ENCODE measurements at regions not wholly inside any gene's neighbourhood (a gene's known extent, or its start where the extent isn't known, plus 50 kb on each side); places are given as distances from the start of the nearest gene placed in this dataset.
"Not testable (repeated sequence)": the region's sequence is repeated elsewhere in the genome, so short reads cannot be mapped to it uniquely, and the experiment has no call there.

- H3K4me3 Mint-ChIP-seq; H3K27me3 ChIP-seq (ENCODE audit: control insufficient read depth in 1 of 2, insufficient read depth in 2 of 2, low read length in 2 of 2); H3K4me3 ChIP-seq (ENCODE audit: low read length); DNase-seq; H3K9me3 Mint-ChIP-seq; H3K9me3 ChIP-seq (ENCODE audit: control insufficient read depth in 1 of 2, insufficient read depth in 1 of 2, low read length in 2 of 2); H3K4me1 ChIP-seq (ENCODE audit: insufficient read depth, low read length); H3K27ac ChIP-seq (ENCODE audit: low read depth in 1 of 2, low read length in 2 of 2); ATAC-seq (ENCODE audit: poor library complexity); H3K4me1 Mint-ChIP-seq (ENCODE audit: low read depth); H3K27ac Mint-ChIP-seq; H3K27me3 Mint-ChIP-seq; POLR2A ChIA-PET; H3K36me3 Mint-ChIP-seq (ENCODE audit: low read depth); CTCF ChIA-PET; H3K36me3 ChIP-seq (ENCODE audit: insufficient read depth, low read length); intact Hi-C loops (cut with DNase I, micrococcal nuclease): not testable (repeated sequence)
These were observed 1360.7 kb downstream of the RPIA start for GRCh38 chr2:90052113-90052631.

- H3K4me1 ChIP-seq (ENCODE audit: insufficient read depth, low read length), result no peaks in the 10 kb centered on the region
- no peaks in the 10 kb centered on the region for H3K36me3 Mint-ChIP-seq (ENCODE audit: low read depth)
- H3K9me3 ChIP-seq (ENCODE audit: control insufficient read depth in 1 of 2, insufficient read depth in 1 of 2, low read length in 2 of 2), result peaks cover 0 to 10% of the 10 kb centered on the region in 2 experiments
- H3K27ac ChIP-seq (ENCODE audit: low read depth in 1 of 2, low read length in 2 of 2), result no peak overlapping the region
- CTCF ChIA-PET, result no interaction called here
- intact Hi-C loops (cut with DNase I, micrococcal nuclease), result no loop called here
- DNase-seq (peak in 1 of 14 experiments; percentile 4), ATAC-seq (ENCODE audit: poor library complexity) (no peak)
- H3K27ac Mint-ChIP-seq, result no peak overlapping the region
- H3K36me3 ChIP-seq (ENCODE audit: insufficient read depth, low read length), result no peaks in the 10 kb centered on the region
- POLR2A ChIA-PET, result no interaction called here
- H3K27me3 Mint-ChIP-seq, result no peaks in the 10 kb centered on the region
- no peaks in the 10 kb centered on the region for H3K9me3 Mint-ChIP-seq
- no peak overlapping the region for H3K4me3 Mint-ChIP-seq
- H3K4me3 ChIP-seq (ENCODE audit: low read length), result no peak overlapping the region
- H3K4me1 Mint-ChIP-seq (ENCODE audit: low read depth), result no peaks in the 10 kb centered on the region
- H3K27me3 ChIP-seq (ENCODE audit: control insufficient read depth in 1 of 2, insufficient read depth in 2 of 2, low read length in 2 of 2), result no peaks in the 10 kb centered on the region
- no peak for TF ChIP-seq CTCF (IDR thresholded peaks at IDR 0.05)
These were observed 1377.9 kb downstream of the RPIA start for GRCh38 chr2:90069290-90069894.

GRCh38 chr2:90076311-90076710, 1384.8 kb downstream of the RPIA start:
- DNase-seq (no peak), ATAC-seq (ENCODE audit: poor library complexity) (no peak)
- Histone ChIP-seq H3K9me3 (ENCODE audit: control insufficient read depth in 1 of 2, insufficient read depth in 1 of 2, low read length in 2 of 2) (peaks cover 0 to 9% of the 10 kb centered on the region in 2 experiments), H3K4me3 (ENCODE audit: low read length) (no peak overlapping the region), H3K27ac (ENCODE audit: low read depth in 1 of 2, low read length in 2 of 2) (no peak overlapping the region), H3K27me3 (ENCODE audit: control insufficient read depth in 1 of 2, insufficient read depth in 2 of 2, low read length in 2 of 2) (no peaks in the 10 kb centered on the region), H3K4me1 (ENCODE audit: insufficient read depth, low read length) (no peaks in the 10 kb centered on the region), H3K36me3 (ENCODE audit: insufficient read depth, low read length) (no peaks in the 10 kb centered on the region)
- H3K27ac Mint-ChIP-seq, result no peak overlapping the region
- H3K4me1 Mint-ChIP-seq (ENCODE audit: low read depth), result no peaks in the 10 kb centered on the region
- H3K36me3 Mint-ChIP-seq (ENCODE audit: low read depth), result no peaks in the 10 kb centered on the region
- H3K27me3 Mint-ChIP-seq, result peaks cover 4% of the 10 kb centered on the region
- CTCF ChIA-PET, result no interaction called here
- TF ChIP-seq CTCF (IDR thresholded peaks at IDR 0.05), result no peak
- no peak overlapping the region for H3K4me3 Mint-ChIP-seq
- no peaks in the 10 kb centered on the region for H3K9me3 Mint-ChIP-seq
- POLR2A ChIA-PET, result no interaction called here
- intact Hi-C loops (cut with DNase I, micrococcal nuclease), result no loop called here

GRCh38 chr2:90077948-90078347, 1386.5 kb downstream of the RPIA start:
- Mint-ChIP-seq H3K4me1 (ENCODE audit: low read depth) (no peaks in the 10 kb centered on the region), H3K27me3 (peaks cover 4% of the 10 kb centered on the region), H3K9me3 (no peaks in the 10 kb centered on the region), H3K27ac (no peak overlapping the region), H3K36me3 (ENCODE audit: low read depth) (no peaks in the 10 kb centered on the region), H3K4me3 (no peak overlapping the region)
- Histone ChIP-seq H3K9me3 (ENCODE audit: control insufficient read depth in 1 of 2, insufficient read depth in 1 of 2, low read length in 2 of 2) (peaks cover 0 to 13% of the 10 kb centered on the region in 2 experiments), H3K27ac (ENCODE audit: low read depth in 1 of 2, low read length in 2 of 2) (no peak overlapping the region), H3K4me1 (ENCODE audit: insufficient read depth, low read length) (no peaks in the 10 kb centered on the region), H3K4me3 (ENCODE audit: low read length) (no peak overlapping the region), H3K27me3 (ENCODE audit: control insufficient read depth in 1 of 2, insufficient read depth in 2 of 2, low read length in 2 of 2) (no peaks in the 10 kb centered on the region), H3K36me3 (ENCODE audit: insufficient read depth, low read length) (no peaks in the 10 kb centered on the region)
- ChIA-PET CTCF (no interaction called here), POLR2A (no interaction called here)
- DNase-seq, result no peak
- no peak for ATAC-seq (ENCODE audit: poor library complexity)
- no peak for TF ChIP-seq CTCF (IDR thresholded peaks at IDR 0.05)
- intact Hi-C loops (cut with DNase I, micrococcal nuclease), result no loop called here
